ENCODE measurements at regions not wholly inside any gene's neighbourhood (a gene's known extent, or its start where the extent isn't known, plus 50 kb on each side); places are given as distances from the start of the nearest gene placed in this dataset.
A peak's percentile ranks its signal among the peaks of the same experiment; 100 is the strongest.

DNA sequence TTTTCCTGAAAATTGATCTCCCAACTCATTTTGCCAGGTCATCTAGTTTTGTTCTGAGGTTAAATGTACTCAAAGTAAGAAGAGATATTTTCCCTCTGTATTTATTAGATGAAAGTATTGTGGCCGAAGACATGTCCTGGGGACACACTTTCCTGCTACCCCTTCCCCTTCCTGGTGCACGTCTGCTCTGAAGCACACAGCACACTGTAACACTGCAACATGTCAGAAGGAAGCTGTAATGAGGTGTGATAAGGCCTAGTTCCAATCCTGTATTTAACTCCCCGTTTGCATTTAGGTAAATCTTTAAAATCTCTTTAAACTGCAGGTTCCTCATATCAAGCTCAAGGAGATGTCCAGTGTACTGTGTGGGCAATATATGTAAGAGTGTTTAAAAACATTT, 99.4 kb downstream of the HDGFL1 start:
- DNase-seq (ENCODE audit: low read depth, low spot score) = no peak

- no peak for DNase-seq (ENCODE audit: low read depth, low spot score)
These were observed 101.2 kb downstream of the HDGFL1 start for GRCh38 chr6:22670605-22671004.

DNA sequence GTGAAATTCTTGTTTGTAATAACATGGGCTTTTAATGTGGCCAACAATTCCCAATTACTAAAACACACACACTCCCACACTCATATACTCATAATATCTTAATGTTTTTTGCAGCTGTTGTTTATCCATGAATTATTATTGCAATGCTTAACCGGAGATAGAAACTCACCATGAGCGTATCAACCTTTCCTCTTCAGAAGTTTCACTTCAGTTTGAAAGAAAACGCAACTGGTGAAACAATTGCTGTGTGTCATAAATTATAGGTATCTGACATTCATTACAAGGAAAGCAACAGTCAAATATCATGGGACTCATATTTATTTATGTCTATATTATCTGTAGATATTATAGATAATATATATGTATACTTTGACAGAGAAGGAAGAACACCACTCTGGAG, 104.1 kb downstream of the HDGFL1 start:
- no peak for DNase-seq (ENCODE audit: low read depth, low spot score)

DNA sequence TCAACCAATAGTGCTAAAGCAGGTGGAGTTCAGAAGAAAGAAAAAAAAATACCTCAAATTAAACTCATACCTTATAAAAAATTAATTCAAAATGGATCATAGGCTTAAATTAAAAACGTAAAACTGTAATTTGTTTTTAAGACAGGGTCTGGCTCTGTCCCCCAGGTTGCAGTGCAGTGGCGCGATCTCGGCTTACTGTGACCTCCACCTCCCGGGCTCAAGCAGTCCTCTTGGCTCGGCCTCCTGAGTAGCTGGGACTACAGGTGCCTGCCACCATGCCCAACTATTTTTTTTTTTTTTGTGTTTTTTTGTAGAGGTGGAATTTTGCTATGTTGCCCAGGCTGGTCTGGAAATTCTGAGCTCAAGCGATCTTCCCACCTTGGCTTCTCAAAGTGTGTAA, 111.6 kb downstream of the HDGFL1 start:
- no peak for DNase-seq (ENCODE audit: low read depth, low spot score)

GRCh38 chr6:22681761-22682160, 112.4 kb downstream of the HDGFL1 start:
- no peak for DNase-seq (ENCODE audit: low read depth, low spot score)

DNA sequence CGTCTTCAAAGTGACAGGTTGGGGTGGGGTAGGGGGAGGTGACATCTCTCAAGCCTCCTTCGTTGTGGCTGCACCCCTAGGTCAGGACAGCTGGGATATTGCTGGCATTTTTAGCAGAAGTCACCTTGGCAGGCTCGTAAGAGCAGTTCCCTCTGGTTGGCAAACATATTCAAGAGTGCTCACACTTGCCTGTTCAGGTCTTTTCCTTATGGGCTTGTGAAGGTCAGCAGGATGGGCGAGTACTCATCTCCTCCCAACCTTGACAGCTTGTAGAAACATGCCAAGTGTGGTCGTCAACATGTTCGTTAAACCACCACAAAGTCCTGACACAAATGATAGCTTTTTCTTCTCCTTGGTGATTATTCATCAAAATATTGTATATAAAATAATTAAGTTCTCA, 113.6 kb downstream of the HDGFL1 start:
- DNase-seq (ENCODE audit: low read depth, low spot score) = no peak

GRCh38 chr6:22690446-22690845, 121.1 kb downstream of the HDGFL1 start:
- DNase-seq (ENCODE audit: low read depth, low spot score) = no peak

- no peak for DNase-seq (ENCODE audit: low read depth, low spot score)
These were observed 124.8 kb downstream of the HDGFL1 start for GRCh38 chr6:22694092-22694724.

- no peak for DNase-seq (ENCODE audit: low read depth, low spot score)
These were observed 127.1 kb downstream of the HDGFL1 start for GRCh38 chr6:22696481-22696880.

DNA sequence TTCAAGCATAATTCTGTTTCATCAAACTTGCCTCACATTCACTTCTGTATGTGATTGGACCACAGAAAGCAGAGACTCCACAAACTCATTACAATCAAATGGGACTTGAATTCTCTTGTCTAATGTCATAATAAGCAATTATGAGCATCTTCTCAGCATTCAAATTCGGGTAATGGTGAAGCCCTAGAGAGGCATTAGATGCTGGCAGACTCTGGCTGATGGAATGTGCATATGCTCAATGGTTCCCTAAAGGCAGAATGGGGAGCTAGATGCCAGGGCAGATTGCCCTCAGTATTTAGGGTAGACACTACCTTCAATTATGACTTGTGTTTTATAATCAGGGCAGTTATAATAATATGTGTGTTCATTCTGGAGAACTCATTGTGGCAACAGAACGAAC, 127.9 kb downstream of the HDGFL1 start:
- no peak for DNase-seq (ENCODE audit: low read depth, low spot score)

- no peak for DNase-seq (ENCODE audit: low read depth, low spot score)
These were observed 129.8 kb downstream of the HDGFL1 start for GRCh38 chr6:22699151-22699550.

DNA sequence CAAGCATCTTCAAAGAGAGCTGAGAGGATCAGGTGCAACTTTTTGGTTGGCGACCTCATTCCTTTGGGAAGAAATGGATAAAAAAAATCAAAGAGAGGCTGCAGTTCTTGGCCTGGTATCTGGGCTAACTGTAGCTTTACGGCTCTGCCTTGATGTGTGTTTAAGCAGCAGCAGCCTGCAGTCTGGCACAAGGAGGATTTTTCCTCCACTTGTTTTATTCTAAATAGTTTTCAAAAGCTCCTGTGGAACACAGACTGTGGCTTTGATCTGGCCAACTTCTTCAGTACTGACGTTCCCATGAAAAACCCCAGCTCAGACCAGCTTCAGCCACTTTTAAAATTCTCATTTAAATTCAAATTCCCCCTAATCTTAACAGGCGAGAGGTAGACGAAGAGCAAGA, 137.3 kb downstream of the HDGFL1 start:
- peak; percentile 3 for DNase-seq (ENCODE audit: low read depth, low spot score)

GRCh38 chr6:22708469-22708868, 139.1 kb downstream of the HDGFL1 start:
- DNase-seq (ENCODE audit: low read depth, low spot score) = no peak

- DNase-seq (ENCODE audit: low read depth, low spot score) = peak; percentile 1
These were observed 140.4 kb downstream of the HDGFL1 start for GRCh38 chr6:22709803-22710202.

- no peak for DNase-seq (ENCODE audit: low read depth, low spot score)
These were observed 147.4 kb downstream of the HDGFL1 start for GRCh38 chr6:22716721-22717120.

DNA sequence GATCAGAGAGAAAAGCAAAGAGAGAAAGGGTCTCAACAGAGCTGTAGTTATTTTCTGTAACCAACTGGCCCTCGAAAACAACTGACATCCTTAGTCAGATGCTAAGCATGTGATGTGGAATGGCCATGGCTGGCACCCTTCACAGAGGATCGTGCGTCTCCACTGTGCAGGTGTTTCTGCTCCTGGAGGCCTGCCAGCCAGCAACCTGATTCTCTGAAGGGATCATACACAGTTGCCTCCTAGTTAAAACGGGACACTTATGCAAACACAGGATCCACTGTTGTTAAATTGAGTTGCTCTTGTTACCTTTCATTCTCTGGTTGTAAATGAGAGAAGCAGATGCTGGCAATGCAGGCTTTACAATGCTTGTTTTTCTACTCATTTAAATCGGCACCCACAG, 148.5 kb downstream of the HDGFL1 start:
- DNase-seq (ENCODE audit: low read depth, low spot score) = peak; percentile 1

DNA sequence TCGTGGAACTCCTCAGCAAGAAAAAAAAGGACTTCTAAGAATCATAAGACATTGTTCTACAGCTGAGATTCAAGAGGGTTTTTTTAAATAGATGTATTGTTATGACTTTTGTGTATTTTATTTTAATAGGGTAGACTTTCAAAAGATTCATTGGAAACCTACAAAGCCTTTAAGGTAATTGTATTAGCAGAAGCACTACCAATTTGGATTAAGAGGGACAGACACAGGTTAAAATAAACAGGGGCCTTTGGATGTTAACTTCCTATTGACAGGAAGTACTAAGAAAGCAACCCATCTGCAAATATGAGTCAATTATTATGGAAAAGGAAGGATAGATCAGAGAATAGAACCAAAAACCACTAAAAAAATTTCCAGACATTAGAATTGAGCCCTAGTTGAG, 153.5 kb downstream of the HDGFL1 start:
- DNase-seq (ENCODE audit: low read depth, low spot score) = no peak

DNA sequence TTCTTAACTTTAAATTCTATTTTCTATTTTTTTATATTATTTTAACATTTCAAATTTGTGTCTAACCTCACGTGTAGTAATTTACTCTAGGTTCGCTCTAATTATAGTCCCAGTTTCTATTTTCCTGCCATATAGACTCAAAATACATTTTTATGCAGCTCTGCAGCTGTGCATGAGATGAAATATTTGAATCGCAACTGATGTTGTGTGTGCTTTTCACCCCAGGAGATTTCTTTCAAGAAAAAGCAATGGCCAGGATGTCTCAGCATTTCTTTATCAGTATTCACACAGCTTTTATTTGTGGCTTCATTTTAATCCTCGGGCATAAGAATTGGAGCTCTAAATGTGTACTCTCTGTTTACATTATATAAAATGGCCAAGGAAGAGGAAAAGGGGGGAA, 157.6 kb downstream of the HDGFL1 start:
- DNase-seq (ENCODE audit: low read depth, low spot score) = no peak

DNA sequence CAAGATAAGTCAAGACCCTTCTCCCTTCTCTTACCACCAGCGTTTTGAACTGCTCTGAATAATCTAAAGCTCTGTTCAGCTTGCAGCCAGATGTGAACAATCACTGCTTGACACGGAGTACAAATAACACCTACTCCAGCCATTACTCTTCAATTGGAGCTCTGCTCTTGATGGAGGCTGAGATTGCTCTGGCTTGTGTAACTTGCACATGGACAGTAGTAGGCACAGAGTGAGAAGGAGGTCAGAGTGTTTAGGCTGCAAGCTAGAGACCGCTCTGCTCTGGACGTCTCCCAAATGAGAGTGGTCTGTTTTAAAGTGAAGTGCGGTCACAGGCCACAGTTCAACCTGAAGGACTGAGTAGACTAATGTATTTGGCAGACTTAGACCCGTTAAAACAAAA, 158.3 kb downstream of the HDGFL1 start:
- no peak for DNase-seq (ENCODE audit: low read depth, low spot score)

DNA sequence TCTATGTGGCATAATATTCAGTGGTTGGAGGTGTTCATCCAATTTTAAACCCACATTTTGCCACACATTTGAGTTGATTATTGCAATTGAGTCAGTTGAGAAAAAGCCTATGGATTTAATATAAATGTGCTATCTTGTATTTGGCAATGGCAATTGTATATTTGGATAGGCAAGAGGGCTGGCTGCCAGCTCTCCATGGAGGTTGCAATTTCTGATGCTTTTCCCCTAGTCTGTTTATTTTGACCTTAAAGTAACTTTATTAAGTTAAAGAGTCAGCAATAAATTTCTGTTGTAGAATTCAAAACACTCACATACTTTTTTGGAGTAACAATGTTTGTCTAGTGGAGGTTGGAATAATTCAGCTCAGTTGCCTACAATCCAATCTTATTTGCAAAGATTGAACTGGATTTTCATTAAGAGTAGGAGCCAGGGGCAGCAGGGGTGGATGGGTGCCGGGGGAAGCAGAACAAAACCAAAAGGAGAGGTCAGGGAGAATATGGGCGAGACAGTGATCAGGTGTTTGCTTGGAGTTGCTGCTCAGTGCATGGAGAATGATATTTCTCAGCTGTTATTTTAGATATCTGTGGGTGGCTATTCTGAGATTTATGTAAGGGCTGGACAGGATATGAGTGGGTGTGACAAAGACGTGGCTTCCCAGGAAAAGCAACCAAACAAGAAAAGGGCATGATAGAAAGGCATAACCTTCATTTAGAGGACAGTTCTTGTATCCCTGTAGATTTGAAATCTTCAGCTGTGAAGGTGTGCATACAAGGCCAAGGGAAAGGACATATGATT, 163.0 kb downstream of the HDGFL1 start:
- no peak for DNase-seq (ENCODE audit: low read depth, low spot score)

- no peak for DNase-seq (ENCODE audit: low read depth, low spot score)
These were observed 167.4 kb downstream of the HDGFL1 start for GRCh38 chr6:22736740-22737139.

DNA sequence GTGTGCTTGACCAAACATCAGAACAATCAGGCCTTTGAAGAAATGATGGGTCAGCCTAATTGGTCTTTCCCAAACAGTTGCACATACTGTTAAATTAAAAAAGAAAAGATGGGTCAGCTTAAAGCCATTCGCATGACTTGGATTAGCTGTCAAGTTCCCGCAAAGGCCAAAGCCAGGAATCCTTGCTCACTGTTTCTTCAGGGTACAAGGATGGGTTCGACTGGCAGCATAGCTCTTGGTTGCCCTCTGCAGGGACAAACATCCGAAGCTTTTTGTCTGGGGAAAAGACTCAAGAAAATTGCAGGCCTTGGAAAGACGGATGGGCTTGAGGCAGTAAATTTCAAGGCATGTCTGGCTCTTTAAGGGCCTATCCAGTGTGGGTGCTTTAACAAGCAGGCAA, 168.0 kb downstream of the HDGFL1 start:
- peak; percentile 70 for DNase-seq (ENCODE audit: low read depth, low spot score)

DNA sequence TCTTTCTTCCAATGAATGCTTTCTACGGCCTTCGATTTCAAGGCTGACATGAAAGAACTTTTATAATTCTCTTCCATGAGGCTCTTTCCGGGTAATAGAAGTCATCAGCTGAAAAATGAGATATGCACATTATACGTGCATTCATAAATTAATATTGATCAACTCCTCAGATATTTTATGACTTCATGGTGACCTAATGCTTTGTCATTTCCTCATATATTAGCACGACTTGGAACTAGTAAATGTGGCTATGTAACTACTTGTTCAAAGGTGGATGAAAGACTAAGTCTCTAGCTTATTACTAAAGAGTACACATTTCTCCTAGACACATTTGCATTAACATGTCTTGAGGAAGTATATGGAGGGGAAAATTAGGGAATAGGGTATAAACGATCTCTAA, 168.8 kb downstream of the HDGFL1 start:
- no peak for DNase-seq (ENCODE audit: low read depth, low spot score)

GRCh38 chr6:22747571-22747970, 178.2 kb downstream of the HDGFL1 start:
- DNase-seq (ENCODE audit: low read depth, low spot score) = no peak

Data from astrocyte of the hippocampus (primary cell).